ENCODE measurements at regions not wholly inside any gene's neighbourhood (a gene's known extent, or its start where the extent isn't known, plus 50 kb on each side); places are given as distances from the start of the nearest gene placed in this dataset.

GRCh38 chr1:194495434-194495833, 1309.0 kb upstream of the B3GALT2 start:
- no peak overlapping the region for H3K27ac ChIP-seq (replicated peaks)
- no peaks in the 10 kb centered on the region for H3K27me3 ChIP-seq (ENCODE audit: insufficient read depth, poor library complexity, severe bottlenecking)
- H3K4me3 ChIP-seq (replicated peaks; ENCODE audit: insufficient read depth, low read length): no peak overlapping the region
- no peak for TF ChIP-seq POLR2AphosphoS5 (IDR thresholded peaks at IDR 0.05; ENCODE audit: low read depth)
- TF ChIP-seq SPI1 (IDR thresholded peaks at IDR 0.05; ENCODE audit: borderline replicate concordance, low read depth): no peak
- no peak for TF ChIP-seq REST (IDR thresholded peaks at IDR 0.05; ENCODE audit: insufficient replicate concordance, low read depth)
- TF ChIP-seq GABPA (IDR thresholded peaks at IDR 0.05; ENCODE audit: low read depth): no peak
- TF ChIP-seq CTCF (IDR thresholded peaks at IDR 0.05; ENCODE audit: insufficient read depth, low read length): no peak
- DNase-seq (ENCODE audit: low read depth in 1 of 2, low spot score in 1 of 2): no peak

GRCh38 chr1:194487172-194487571, 1300.8 kb upstream of the B3GALT2 start:
- no peak for DNase-seq (ENCODE audit: low read depth in 1 of 2, low spot score in 1 of 2)
- Histone ChIP-seq H3K27ac (replicated peaks) (no peak overlapping the region), H3K4me3 (replicated peaks; ENCODE audit: insufficient read depth, low read length) (no peak overlapping the region), H3K27me3 (ENCODE audit: insufficient read depth, poor library complexity, severe bottlenecking) (no peaks in the 10 kb centered on the region)
- TF ChIP-seq POLR2AphosphoS5 (IDR thresholded peaks at IDR 0.05; ENCODE audit: low read depth) (no peak), GABPA (IDR thresholded peaks at IDR 0.05; ENCODE audit: low read depth) (no peak), SPI1 (IDR thresholded peaks at IDR 0.05; ENCODE audit: borderline replicate concordance, low read depth) (no peak), CTCF (IDR thresholded peaks at IDR 0.05; ENCODE audit: insufficient read depth, low read length) (no peak), REST (IDR thresholded peaks at IDR 0.05; ENCODE audit: insufficient replicate concordance, low read depth) (no peak)

- TF ChIP-seq POLR2AphosphoS5 (IDR thresholded peaks at IDR 0.05; ENCODE audit: low read depth) (no peak), GABPA (IDR thresholded peaks at IDR 0.05; ENCODE audit: low read depth) (no peak), CTCF (IDR thresholded peaks at IDR 0.05; ENCODE audit: insufficient read depth, low read length) (no peak), REST (IDR thresholded peaks at IDR 0.05; ENCODE audit: insufficient replicate concordance, low read depth) (no peak), SPI1 (IDR thresholded peaks at IDR 0.05; ENCODE audit: borderline replicate concordance, low read depth) (no peak)
- Histone ChIP-seq H3K27me3 (ENCODE audit: insufficient read depth, poor library complexity, severe bottlenecking) (no peaks in the 10 kb centered on the region), H3K27ac (replicated peaks) (no peak overlapping the region), H3K4me3 (replicated peaks; ENCODE audit: insufficient read depth, low read length) (no peak overlapping the region)
- no peak for DNase-seq (ENCODE audit: low read depth in 1 of 2, low spot score in 1 of 2)
These were observed 1299.0 kb upstream of the B3GALT2 start for GRCh38 chr1:194485432-194485831.

All from HL-60 (cell line).